HepG2 (cell line): ENCODE measurements at regions not wholly inside any gene's neighbourhood (a gene's known extent, or its start where the extent isn't known, plus 50 kb on each side); places are given as distances from the start of the nearest gene placed in this dataset.
A peak's percentile ranks its signal among the peaks of the same experiment; 100 is the strongest.

Source experiments
- BRD4 ChIP-seq: sonication (generic); formaldehyde crosslinking; IDR thresholded peaks from 2 replicates; pipeline ENCODE4 v1.4.0; 2020; ENCODE audit warnings: missing genetic modification reagents
- FOXA1 ChIP-seq, 2 experiments: fragments of 450-650 bp in 1 of 2; sonication (generic) in 1 of 2; formaldehyde crosslinking in 1 of 2; IDR thresholded peaks; 2 replicates each; pipeline versions ENCODE4 v1.4.0 to v1.6.1; 2016 to 2020; ENCODE audit warnings: missing genetic modification reagents in 1 of 2
- FOXP1 ChIP-seq, 2 experiments: fragments of 450-650 bp in 1 of 2; IDR thresholded peaks; 2 replicates each; pipeline ENCODE4 v1.6.1; 2017 to 2018; ENCODE audit warnings: antibody characterized with exemption in 1 of 2
- NBN ChIP-seq: fragments of 450-650 bp; conservative IDR thresholded peaks from 2 replicates; pipeline ENCODE4 v1.6.1; 2017
- POGZ ChIP-seq: sonication (generic); formaldehyde crosslinking; IDR thresholded peaks from 2 replicates; pipeline ENCODE4 v1.4.0; 2020; ENCODE audit warnings: mild to moderate bottlenecking, missing genetic modification reagents
- RARA ChIP-seq: IDR thresholded peaks from 2 replicates; pipeline ENCODE4 v1.6.1; 2016; ENCODE audit warnings: missing genetic modification reagents, missing compliant biosample characterization
- SOX13 ChIP-seq, 3 experiments: fragments of 450-650 bp in 1 of 3; sonication (generic) in 1 of 3; formaldehyde crosslinking in 1 of 3; IDR thresholded peaks in 2 of 3; conservative IDR thresholded peaks in 1 of 3; 2 replicates each; pipeline versions ENCODE4 v1.5.0 to v1.6.1; 2016 to 2020; ENCODE audit warnings: antibody characterized with exemption in 1 of 3, mild to moderate bottlenecking in 1 of 3, missing compliant biosample characterization in 1 of 3, missing genetic modification reagents in 1 of 3, moderate library complexity in 1 of 3
- SOX5 ChIP-seq: IDR thresholded peaks from 2 replicates; pipeline ENCODE4 v1.6.1; 2016; ENCODE audit warnings: borderline replicate concordance
- TBX3 ChIP-seq: fragments of 450-650 bp; IDR thresholded peaks from 2 replicates; pipeline ENCODE4 v1.6.1; 2017; ENCODE audit warnings: antibody characterized with exemption, mild to moderate bottlenecking, inconsistent platforms, borderline replicate concordance
- TGIF2 ChIP-seq: IDR thresholded peaks from 2 replicates; pipeline ENCODE4 v1.6.1; 2016; ENCODE audit warnings: control low read depth, missing compliant biosample characterization
- ZFP36L2 ChIP-seq: sonication (generic); formaldehyde crosslinking; IDR thresholded peaks from 2 replicates; pipeline ENCODE4 v1.4.0; 2020; ENCODE audit warnings: missing genetic modification reagents
- ZNF251 ChIP-seq: sonication (generic); formaldehyde crosslinking; IDR thresholded peaks from 2 replicates; pipeline ENCODE4 v1.9.0; 2021; ENCODE audit warnings: mild to moderate bottlenecking, missing genetic modification reagents
- ZNF292 ChIP-seq: sonication (generic); formaldehyde crosslinking; IDR thresholded peaks from 2 replicates; pipeline ENCODE4 v1.8.1; 2022; ENCODE audit warnings: mild to moderate bottlenecking, low read depth, missing genetic modification reagents, borderline replicate concordance
- ZNF430 ChIP-seq: sonication (generic); formaldehyde crosslinking; IDR thresholded peaks from 2 replicates; pipeline ENCODE4 v1.9.0; 2021; ENCODE audit warnings: mild to moderate bottlenecking, missing genetic modification reagents
- ZNF446 ChIP-seq: sonication (generic); formaldehyde crosslinking; IDR thresholded peaks from 2 replicates; pipeline ENCODE4 v1.5.0; 2020; ENCODE audit warnings: mild to moderate bottlenecking, missing genetic modification reagents
- TF ChIP-seq, protein P1 (sequence below): sonication (generic); formaldehyde crosslinking; IDR thresholded peaks from 2 replicates; pipeline ENCODE4 v1.8.1; 2023; ENCODE audit warnings: mild to moderate bottlenecking, moderate library complexity, missing genetic modification reagents
- TF ChIP-seq, protein P2 (sequence below): IDR thresholded peaks from 2 replicates; pipeline ENCODE4 v1.4.0; 2020; ENCODE audit warnings: mild to moderate bottlenecking, missing genetic modification reagents
- TF ChIP-seq, protein P3 (sequence below): sonication (generic); formaldehyde crosslinking; IDR thresholded peaks from 2 replicates; pipeline ENCODE4 v1.5.1; 2020; ENCODE audit warnings: mild to moderate bottlenecking, missing genetic modification reagents, borderline replicate concordance

DNA sequence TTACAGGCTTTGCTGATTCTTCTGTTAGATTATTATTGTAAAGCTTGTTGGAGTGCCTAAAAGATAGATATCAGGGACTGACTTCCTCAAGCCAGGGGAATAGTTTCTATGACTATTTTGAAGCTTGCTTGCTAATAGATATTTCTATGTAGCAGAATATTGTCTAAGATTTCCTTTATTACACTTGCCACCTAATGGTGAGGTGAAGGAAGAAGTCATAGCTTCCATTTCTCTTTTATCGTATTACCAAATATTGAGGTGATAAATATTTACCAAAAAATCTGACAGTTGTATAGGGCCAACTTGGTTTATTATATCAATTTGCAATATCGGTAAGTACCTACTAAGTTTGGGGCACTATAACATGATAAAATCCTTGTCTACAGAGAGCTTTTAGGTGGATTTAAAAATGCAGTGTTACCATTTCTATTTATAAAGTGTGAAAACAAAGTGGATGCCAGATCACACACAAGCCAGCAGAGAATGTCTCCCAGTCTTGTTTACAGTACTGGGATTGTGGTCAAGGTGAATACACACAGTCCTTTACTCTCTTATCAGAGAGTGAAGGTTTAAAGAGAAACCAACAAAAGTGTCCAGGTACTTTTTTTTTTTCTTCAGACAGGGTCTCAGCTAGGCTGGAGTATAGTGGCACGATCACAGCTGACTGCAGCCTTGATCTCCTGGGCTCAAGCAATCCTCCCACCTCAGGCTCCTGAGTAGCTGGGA lies 137.9 kb downstream of the IGF1 start (continued):
- TF ChIP-seq, protein P1, sequence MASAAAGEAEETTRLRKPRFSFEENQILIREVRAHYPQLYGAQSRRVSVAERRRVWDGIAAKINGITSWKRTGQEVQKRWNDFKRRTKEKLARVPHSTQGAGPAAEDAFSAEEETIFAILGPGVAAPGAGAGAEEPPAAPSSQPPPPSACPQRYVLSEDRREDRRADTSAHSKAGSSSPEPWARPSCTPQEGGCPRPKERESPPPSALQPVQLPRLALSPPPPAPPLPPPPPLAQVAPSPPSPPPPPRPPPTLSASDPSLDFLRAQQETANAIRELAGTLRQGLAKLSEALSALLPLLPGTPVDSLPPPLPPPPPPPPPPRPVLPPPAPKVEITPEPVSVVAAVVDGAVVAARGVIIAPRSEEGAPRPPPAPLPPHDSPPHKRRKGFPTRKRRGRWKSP: no peak
- no peak for TF ChIP-seq ZNF292 (CRISPR knock-in tag)
- TF ChIP-seq SOX13 (IDR thresholded peaks at IDR 0.05): no peak
- TF ChIP-seq SOX13 (CRISPR knock-in tag; conservative IDR thresholded peaks at IDR 0.05 in 1 of 2, IDR thresholded peaks at IDR 0.05 in 1 of 2): peak in 1 of 2 experiments; percentile 34; a peak in 1 of 4 replicates
- no peak for TF ChIP-seq ZNF446 (CRISPR knock-in tag)
- TF ChIP-seq TBX3: no peak
- no peak for TF ChIP-seq FOXA1 (IDR thresholded peaks at IDR 0.05)
- TF ChIP-seq FOXA1 (CRISPR knock-in tag; IDR thresholded peaks at IDR 0.05): peak; percentile 38; the same call in 1 of the 2 replicates
- TF ChIP-seq RARA: peak; percentile 33; the same call in 1 of the 2 replicates
- TF ChIP-seq FOXP1 (IDR thresholded peaks at IDR 0.05): no peak
- peak; percentile 56 for TF ChIP-seq FOXP1 (CRISPR knock-in tag; IDR thresholded peaks at IDR 0.05)
- TF ChIP-seq SOX5: peak; percentile 13; the same call in 1 of the 2 replicates
- no peak for TF ChIP-seq ZNF251 (CRISPR knock-in tag)
- 0 out of 2 replicates have a peak, but pooled peaks have one; percentile 30 for TF ChIP-seq POGZ (CRISPR knock-in tag)
- TF ChIP-seq, protein P2, sequence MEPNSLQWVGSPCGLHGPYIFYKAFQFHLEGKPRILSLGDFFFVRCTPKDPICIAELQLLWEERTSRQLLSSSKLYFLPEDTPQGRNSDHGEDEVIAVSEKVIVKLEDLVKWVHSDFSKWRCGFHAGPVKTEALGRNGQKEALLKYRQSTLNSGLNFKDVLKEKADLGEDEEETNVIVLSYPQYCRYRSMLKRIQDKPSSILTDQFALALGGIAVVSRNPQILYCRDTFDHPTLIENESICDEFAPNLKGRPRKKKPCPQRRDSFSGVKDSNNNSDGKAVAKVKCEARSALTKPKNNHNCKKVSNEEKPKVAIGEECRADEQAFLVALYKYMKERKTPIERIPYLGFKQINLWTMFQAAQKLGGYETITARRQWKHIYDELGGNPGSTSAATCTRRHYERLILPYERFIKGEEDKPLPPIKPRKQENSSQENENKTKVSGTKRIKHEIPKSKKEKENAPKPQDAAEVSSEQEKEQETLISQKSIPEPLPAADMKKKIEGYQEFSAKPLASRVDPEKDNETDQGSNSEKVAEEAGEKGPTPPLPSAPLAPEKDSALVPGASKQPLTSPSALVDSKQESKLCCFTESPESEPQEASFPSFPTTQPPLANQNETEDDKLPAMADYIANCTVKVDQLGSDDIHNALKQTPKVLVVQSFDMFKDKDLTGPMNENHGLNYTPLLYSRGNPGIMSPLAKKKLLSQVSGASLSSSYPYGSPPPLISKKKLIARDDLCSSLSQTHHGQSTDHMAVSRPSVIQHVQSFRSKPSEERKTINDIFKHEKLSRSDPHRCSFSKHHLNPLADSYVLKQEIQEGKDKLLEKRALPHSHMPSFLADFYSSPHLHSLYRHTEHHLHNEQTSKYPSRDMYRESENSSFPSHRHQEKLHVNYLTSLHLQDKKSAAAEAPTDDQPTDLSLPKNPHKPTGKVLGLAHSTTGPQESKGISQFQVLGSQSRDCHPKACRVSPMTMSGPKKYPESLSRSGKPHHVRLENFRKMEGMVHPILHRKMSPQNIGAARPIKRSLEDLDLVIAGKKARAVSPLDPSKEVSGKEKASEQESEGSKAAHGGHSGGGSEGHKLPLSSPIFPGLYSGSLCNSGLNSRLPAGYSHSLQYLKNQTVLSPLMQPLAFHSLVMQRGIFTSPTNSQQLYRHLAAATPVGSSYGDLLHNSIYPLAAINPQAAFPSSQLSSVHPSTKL (CRISPR knock-in tag): peak; percentile 65
- no peak for TF ChIP-seq ZFP36L2
- TF ChIP-seq TGIF2 (CRISPR knock-in tag): no peak
- TF ChIP-seq, protein P3, sequence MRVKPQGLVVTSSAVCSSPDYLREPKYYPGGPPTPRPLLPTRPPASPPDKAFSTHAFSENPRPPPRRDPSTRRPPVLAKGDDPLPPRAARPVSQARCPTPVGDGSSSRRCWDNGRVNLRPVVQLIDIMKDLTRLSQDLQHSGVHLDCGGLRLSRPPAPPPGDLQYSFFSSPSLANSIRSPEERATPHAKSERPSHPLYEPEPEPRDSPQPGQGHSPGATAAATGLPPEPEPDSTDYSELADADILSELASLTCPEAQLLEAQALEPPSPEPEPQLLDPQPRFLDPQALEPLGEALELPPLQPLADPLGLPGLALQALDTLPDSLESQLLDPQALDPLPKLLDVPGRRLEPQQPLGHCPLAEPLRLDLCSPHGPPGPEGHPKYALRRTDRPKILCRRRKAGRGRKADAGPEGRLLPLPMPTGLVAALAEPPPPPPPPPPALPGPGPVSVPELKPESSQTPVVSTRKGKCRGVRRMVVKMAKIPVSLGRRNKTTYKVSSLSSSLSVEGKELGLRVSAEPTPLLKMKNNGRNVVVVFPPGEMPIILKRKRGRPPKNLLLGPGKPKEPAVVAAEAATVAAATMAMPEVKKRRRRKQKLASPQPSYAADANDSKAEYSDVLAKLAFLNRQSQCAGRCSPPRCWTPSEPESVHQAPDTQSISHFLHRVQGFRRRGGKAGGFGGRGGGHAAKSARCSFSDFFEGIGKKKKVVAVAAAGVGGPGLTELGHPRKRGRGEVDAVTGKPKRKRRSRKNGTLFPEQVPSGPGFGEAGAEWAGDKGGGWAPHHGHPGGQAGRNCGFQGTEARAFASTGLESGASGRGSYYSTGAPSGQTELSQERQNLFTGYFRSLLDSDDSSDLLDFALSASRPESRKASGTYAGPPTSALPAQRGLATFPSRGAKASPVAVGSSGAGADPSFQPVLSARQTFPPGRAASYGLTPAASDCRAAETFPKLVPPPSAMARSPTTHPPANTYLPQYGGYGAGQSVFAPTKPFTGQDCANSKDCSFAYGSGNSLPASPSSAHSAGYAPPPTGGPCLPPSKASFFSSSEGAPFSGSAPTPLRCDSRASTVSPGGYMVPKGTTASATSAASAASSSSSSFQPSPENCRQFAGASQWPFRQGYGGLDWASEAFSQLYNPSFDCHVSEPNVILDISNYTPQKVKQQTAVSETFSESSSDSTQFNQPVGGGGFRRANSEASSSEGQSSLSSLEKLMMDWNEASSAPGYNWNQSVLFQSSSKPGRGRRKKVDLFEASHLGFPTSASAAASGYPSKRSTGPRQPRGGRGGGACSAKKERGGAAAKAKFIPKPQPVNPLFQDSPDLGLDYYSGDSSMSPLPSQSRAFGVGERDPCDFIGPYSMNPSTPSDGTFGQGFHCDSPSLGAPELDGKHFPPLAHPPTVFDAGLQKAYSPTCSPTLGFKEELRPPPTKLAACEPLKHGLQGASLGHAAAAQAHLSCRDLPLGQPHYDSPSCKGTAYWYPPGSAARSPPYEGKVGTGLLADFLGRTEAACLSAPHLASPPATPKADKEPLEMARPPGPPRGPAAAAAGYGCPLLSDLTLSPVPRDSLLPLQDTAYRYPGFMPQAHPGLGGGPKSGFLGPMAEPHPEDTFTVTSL (CRISPR knock-in tag): peak; percentile 88; the same call in 1 of the 2 replicates
- TF ChIP-seq ZNF430: no peak
- no peak for TF ChIP-seq BRD4 (CRISPR knock-in tag)
- TF ChIP-seq NBN: no peak
